ENCODE measurements at regions not wholly inside any gene's neighbourhood (a gene's known extent, or its start where the extent isn't known, plus 50 kb on each side); places are given as distances from the start of the nearest gene placed in this dataset.

DNA sequence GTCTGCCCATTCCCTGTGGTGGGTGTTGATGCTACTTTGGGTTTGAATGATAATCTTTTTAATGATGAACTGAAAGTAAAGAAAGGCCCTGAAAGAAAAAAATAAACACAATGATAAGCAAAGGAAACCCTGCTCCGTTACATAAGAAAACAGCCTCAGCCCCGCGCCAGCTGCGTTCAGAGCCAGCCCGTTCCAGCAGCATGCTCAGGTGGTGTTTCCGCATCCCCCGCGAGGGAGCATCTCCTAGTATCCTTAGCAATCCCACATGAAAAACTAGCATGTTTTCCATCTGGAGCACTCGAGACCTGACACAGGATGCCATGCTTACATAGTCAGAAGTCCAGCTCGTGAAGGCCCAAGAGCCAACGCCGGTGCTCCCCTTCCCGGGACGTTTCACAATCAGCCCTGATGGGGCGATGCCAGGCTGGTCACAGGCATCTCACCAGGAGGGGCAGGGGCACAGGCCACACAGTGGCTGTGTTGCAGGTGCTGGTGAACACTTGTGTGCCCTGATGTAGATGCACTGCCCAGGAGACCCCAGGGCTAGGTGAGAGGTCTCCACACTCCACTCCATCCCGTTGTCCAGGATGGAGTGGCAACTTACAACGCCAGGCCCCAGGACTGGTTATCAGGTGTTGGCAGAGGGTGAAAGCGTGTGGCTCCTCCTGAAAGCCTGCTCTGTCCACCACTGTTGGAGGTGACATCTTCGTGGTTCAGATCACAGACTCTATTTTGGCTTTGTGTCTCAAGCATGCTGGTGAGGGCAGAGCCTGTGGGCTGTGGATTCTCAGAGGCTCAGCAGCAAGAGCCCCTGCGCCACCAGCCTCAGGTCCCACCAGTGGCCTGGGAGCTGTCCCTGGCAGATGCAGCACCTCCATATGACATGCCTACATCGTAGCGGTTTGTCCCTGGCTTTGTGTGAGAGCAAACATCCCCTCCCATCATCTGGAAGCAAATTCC lies 246.8 kb upstream of the IRX1 start:
- no peak overlapping the region for H3K27ac ChIP-seq

DNA sequence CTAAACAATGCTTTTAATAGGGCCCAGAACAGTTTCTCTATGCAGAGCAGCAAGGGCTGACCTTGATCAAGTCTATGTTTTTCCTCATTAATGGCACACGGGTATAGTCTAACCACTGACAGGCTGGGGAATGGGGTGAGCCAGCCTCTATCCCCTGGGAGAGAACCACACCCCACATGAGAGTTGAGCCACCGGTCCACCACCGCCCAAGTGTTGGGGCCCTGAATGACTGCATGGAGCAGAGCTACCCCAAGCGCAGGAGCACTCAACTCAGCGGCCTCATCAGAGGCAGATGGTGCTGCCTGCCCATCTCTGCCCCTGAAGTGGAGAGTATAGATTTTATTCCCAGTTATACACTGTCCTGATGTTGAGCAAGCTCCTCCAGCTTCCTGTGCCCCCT lies 247.9 kb upstream of the IRX1 start:
- no peak for TF ChIP-seq ZFX (IDR thresholded peaks at IDR 0.05; ENCODE audit: borderline replicate concordance)
- TF ChIP-seq, protein P1, sequence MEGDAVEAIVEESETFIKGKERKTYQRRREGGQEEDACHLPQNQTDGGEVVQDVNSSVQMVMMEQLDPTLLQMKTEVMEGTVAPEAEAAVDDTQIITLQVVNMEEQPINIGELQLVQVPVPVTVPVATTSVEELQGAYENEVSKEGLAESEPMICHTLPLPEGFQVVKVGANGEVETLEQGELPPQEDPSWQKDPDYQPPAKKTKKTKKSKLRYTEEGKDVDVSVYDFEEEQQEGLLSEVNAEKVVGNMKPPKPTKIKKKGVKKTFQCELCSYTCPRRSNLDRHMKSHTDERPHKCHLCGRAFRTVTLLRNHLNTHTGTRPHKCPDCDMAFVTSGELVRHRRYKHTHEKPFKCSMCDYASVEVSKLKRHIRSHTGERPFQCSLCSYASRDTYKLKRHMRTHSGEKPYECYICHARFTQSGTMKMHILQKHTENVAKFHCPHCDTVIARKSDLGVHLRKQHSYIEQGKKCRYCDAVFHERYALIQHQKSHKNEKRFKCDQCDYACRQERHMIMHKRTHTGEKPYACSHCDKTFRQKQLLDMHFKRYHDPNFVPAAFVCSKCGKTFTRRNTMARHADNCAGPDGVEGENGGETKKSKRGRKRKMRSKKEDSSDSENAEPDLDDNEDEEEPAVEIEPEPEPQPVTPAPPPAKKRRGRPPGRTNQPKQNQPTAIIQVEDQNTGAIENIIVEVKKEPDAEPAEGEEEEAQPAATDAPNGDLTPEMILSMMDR (IDR thresholded peaks at IDR 0.05) = no peak
- H3K27ac ChIP-seq = no peak overlapping the region

More for the DNA sequence above, 246.8 kb upstream of the IRX1 start:
- no peak for TF ChIP-seq ZFX (IDR thresholded peaks at IDR 0.05; ENCODE audit: borderline replicate concordance)
- TF ChIP-seq, protein P1 (IDR thresholded peaks at IDR 0.05) = no peak

DNA sequence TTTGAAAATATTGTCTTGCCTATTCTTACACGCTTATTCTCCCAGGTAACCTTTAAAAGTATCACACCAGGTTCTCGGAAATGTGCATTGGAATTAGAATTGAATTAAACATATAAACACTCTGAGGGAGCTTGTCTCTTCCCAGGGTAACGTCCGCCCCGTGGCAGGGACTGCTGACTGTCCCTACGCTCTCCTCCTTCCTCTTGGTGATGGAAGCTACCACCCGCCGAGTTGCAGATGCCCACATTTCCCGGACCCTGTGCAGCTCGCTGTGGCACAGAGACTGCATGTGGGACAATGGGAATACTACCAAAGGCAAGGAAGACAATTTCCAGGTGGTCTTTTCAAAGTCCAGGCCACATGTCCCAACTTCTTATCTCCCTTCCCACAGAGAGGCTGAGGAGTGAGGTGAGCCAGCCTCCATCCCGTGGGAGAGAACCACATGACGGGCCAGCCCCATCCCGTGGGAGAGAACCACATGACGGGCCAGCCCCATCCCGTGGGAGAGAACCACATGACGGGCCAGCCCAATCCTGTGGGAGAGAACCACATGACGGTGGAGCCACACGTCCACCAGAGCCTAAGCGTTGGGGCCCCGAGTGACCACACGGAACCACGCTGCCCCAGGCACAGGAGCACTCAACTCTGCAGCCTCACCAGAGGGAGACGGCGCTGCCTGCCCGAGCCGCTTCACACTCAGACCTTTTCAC lies 249.4 kb upstream of the IRX1 start:
- no peak overlapping the region for H3K27ac ChIP-seq
- TF ChIP-seq, protein P1 (IDR thresholded peaks at IDR 0.05) = no peak
- no peak for TF ChIP-seq ZFX (IDR thresholded peaks at IDR 0.05; ENCODE audit: borderline replicate concordance)

DNA sequence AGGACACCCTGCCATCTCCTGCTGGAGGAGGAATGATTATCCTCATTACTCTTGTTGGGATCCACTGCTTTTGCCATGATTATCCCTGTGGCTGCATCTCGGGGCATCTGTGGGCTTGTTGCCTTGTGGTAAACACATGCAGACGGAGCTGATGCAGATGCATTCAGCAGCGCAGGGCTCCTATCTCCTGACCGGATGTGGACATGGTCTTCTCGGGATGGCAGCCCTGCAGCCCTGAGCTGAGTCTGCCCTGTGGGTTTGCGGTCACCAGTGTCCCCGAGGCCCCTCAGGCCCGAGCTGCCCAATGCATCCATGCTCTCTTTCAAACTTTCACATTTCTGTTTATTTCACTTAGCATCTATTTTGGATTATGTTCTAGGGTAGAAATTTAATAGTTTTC lies 250.4 kb upstream of the IRX1 start:
- TF ChIP-seq, protein P1 (IDR thresholded peaks at IDR 0.05) = no peak
- TF ChIP-seq ZFX (IDR thresholded peaks at IDR 0.05; ENCODE audit: borderline replicate concordance) = no peak

DNA sequence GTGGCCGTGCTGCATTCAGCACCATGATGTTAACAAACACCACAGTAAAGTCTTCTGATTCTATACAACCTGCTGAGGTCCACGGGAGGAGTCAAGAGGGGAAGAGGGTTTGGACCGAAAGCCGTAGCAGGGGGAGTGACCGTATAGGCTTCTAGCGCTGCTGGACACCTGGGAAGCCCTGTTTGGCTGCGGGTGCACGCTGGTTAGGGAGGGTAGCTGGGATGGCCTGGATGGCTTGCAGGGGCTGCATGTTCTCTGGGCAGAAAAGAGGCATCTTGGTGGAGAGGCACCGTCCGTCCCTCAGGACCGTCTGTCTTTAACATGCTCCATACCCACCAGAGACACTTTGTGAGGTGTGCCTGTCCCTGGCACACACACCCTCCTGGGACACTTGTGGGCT lies 251.0 kb upstream of the IRX1 start:
- TF ChIP-seq ZFX (IDR thresholded peaks at IDR 0.05; ENCODE audit: borderline replicate concordance) = no peak
- TF ChIP-seq, protein P1 (IDR thresholded peaks at IDR 0.05) = no peak
- no peak overlapping the region for H3K27ac ChIP-seq

More for the DNA sequence above, 250.4 kb upstream of the IRX1 start:
- H3K27ac ChIP-seq = no peak overlapping the region

DNA sequence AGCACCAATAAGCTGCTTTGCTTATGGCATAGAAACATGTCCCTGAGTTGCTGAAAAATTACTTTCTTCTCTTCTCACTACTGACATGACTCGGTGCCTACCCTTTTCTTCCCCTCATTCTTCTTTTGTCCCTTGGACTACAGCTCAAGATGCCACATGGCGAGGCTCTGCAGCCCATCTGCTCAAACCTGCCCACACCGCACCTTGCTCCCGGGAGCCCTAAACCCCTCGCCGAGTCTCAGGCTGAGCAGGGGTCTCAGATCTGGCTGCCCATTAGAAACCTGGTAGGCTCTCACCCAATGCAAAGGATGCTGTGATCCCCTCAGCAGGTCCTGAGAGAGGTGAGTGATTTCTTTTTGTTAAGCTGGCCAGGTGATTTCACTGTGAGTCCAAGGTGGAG lies 251.7 kb upstream of the IRX1 start:
- no peak overlapping the region for H3K27ac ChIP-seq
- TF ChIP-seq, protein P1 (IDR thresholded peaks at IDR 0.05) = no peak

DNA sequence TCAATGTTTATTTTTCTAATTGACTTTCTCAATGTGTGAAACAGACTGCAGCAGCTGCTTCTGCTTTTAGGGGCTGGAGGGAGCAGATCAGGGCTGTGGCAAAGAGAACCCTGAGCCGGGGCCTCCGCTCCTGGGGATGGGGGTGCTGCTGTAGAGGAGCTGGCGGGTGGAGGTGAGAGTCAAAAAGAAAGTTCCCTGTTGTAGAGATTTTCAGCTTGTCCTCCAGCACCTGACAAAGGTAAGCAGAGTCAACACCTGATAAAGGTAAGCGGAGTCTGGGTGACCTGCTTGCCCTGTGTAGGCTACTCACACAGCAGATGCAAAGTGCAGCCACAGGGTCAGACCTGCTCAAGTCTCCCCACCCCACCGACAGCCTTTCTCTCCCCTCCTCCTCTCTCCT lies 252.4 kb upstream of the IRX1 start:
- H3K27ac ChIP-seq = no peak overlapping the region
- TF ChIP-seq, protein P1 (IDR thresholded peaks at IDR 0.05) = no peak
- TF ChIP-seq ZFX (IDR thresholded peaks at IDR 0.05; ENCODE audit: borderline replicate concordance) = no peak
